Myocyte (in vitro differentiated cells): ENCODE measurements at regions not wholly inside any gene's neighbourhood (a gene's known extent, or its start where the extent isn't known, plus 50 kb on each side); places are given as distances from the start of the nearest gene placed in this dataset.

Source experiments
- DNase-seq: peaks from one replicate; pipeline ENCODE4 v3.0.0-alpha.2; 2012; ENCODE audit warnings: low read depth

DNA sequence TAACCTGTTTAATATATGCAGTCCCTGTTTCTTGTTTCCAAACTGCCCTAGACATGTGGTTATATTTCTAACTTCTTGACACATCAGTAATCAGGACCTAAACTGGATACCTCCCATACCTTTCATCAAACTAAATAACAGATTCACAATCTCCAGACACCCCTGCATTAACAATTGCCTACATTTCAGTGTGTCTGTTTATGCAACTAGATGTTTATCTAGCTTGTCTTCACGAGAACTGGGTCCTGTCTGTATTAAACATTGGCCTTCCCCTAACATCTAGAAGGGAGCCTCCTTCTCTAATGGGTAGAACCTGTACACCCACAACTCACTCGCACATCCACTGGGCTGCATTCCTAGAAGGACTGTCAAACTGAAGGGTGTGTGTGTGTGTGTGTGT is 683.7 kb upstream of the FZD8 start:
- DNase-seq: no peak

DNA sequence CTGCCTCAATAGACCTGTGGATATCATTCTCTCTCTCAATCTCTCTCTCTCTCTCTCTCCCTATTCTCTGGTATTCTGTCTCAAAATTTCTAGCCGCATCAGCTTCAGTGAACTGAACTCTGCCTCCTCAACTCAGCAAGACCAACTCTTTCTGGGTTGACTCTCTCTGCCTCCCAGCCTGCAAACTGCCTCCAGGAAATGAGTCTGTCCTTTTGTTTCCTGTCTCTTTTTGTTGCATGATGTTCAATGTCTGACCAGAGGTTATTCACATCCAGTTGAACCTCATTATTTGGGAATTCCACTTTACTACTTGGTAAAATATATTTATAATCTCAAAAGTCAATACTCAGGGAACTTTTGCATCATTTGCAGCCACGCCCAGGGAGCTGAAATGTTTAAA is 682.7 kb upstream of the FZD8 start:
- no peak for DNase-seq

- DNase-seq: no peak
Measured at GRCh38 chr10:36313142-36313541, 671.0 kb upstream of the FZD8 start.

DNA sequence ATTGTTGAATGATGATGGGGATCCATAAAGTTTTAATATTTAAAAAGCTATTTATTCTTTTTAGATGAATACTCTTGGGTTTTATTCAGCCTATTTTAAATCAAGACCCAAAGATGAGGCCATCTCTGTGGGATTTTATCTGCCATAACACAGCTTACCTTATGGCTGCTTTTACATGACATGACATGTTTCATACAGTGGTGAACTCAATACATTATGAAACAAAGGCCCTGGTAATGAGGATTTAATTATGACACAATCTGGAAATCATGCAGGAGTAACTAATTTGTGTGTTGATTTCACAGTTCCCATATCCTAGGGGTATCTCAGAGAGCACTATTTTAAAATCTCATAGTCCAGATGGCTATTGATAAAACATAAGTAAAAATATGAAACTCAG is 661.8 kb upstream of the FZD8 start:
- DNase-seq: no peak

GRCh38 chr10:36302086-36302485 is 660.0 kb upstream of the FZD8 start:
- DNase-seq: no peak

DNA sequence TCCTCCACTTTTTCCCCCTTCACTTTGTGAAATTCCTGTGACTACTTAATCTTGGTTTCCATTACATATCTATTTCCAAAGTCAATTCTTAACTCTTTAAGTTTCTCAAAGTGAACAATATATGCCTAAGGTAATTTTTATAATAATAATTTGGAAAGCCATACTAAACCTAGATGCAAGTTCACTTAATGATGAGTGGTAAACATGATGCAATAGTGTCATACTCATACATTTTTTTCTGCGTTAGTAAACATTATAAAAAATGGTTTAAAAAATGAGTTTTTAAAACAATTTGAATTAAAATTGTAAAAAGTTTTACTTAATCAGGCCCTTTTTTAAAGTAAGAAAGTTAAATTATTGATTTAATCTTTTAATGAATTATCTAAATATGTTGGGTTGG is 659.4 kb upstream of the FZD8 start:
- no peak for DNase-seq

DNA sequence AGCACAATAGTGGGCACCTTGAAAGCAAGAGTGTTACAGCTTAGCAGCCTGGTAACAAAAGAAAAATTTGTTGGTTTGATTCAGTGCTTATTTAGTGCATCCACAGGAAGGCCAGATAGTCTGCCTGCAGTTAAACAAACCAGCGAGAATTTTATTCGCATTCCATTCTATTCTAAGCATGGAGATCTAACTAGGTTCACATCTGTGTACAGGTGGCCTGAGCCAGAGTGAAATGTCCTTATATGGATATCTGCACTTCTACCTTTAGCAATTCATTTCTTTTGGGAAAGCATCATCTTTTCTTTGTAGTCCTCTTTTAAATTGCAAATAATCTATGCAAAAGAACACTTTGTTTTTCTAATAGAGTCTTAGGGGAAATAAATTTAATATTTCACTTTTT is 659.0 kb upstream of the FZD8 start:
- DNase-seq: no peak

DNA sequence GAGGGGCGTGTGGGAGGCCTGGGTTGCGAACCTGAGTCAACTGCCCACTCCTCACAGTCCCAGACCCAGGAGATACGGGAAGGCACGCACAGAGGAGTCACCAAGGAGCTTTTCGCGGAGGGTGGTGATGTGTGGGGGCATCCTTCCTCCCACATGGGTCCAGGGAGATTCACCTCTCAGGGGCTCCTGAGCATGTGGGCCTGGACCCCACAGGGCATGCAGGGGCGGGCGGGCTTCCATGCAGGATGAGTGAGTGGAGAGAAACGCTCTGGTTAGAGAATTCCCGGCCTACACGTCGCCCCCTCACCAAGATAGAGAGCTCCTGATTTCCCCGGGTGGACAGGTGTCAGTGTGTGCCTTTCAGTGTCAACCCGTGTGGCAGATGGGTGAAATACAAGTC is 641.7 kb upstream of the FZD8 start:
- no peak for DNase-seq

DNA sequence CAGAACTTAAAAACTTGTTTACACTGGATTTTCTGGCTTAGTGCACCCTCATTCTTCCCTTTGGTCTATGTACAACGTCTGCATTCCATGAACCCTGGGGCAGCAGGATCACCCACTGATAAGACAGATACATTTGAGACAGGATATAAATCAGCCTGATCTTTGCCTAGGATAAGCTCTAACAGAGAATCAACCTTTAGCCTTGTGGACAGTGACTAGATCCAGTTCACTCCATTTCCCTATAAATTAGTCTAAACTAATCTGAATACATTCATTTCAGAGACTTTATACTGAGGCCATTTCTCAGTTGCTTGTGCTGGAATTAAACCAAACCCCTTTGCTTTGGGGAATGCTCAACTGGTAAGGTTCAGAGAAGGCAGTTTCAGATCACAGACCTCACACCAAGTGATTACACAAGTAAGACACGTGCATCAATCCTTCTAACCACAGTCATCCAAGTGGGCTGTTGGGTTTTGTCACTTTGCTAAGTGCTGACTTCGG is 639.8 kb upstream of the FZD8 start:
- peak; percentile 63 for DNase-seq

DNA sequence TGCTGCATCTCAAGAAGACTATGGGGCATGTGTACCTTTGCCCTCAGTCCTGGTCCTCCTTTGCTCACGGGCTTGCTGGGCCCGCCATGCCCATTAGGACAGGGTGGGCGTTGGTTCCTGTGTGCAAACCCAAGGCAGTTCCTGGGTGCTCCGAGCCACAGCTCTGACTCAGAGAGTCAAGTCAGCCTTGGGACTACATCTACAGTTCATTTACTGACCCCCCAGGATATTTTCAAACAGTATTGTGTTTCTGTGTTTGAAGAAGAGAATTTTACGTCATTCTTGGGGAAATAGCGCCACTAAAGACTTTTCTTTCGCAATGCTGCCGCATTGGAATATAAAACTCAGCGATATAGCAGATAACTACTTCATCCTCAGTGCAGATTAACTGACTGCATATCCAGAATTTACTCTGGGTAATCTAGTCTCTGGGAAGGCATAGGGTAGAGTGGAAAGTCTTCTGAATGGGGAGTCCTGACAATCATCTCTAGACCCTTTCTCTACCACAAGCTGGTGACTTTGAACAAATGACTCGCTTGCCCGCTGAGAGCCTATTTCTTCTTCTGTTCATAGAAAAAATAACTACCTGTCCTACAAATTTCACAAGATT is 638.9 kb upstream of the FZD8 start:
- no peak for DNase-seq

DNA sequence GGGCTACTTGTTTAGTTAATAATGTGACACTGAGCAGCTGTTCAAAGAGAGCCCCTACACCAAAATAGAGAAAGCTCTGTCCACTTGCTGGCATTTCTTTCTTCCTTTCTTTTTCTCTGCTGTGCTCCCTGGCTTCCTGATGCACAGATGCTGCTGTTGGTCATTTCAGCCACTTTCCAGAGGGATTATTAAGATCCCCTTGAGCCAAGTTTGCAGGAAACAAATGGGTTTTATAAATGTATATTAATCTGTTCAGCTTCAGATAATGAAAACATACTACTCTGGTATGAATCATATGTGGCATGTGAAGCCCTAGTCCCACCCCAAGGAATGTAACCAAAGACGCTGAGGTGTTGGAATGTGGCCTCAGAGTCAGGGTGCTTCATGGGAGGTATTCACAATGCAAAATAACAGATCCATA is 638.2 kb upstream of the FZD8 start:
- DNase-seq: peak; percentile 37

DNA sequence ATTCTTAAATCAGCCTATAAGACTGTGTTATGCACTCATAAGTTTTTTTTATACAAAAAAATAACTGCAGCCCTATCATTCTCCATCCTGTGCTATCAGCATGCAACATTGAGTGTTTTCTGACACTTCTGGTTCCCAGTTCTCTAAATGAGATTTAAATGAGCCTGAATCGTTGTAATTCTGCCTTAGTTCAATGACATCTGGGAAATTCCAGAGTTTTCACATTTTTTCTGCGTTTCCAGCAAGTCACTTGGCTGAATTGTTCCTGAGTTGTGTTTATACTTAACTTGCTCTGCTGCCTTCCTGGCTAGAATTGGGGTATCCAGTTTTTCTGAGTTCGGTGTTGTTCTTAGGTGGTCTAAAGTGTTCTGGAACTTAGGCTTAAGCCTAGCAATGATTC is 636.1 kb upstream of the FZD8 start:
- DNase-seq: no peak

DNA sequence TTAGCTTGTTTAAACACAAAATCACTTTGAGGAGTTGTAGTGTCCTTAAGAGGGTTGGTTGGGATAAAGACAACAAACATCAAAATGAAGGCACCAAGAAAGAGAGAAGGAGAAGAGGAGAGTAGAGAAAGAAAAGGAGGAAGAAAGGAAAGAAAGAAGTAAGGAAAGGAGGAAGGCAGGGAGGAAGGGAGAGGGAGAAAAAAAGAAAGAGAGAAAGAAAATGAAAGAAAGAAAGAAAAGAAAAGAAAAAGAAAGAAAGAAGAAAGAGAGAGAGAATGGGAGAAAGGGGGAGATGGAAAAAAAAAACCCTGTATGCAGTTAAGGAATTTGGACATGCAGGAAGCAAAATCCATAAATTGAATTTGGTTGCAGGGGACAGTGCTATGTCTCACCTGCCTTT is 635.4 kb upstream of the FZD8 start:
- no peak for DNase-seq

- no peak for DNase-seq
Measured at GRCh38 chr10:36271627-36272340, 629.7 kb upstream of the FZD8 start.

GRCh38 chr10:36269222-36269621 is 627.1 kb upstream of the FZD8 start:
- DNase-seq: no peak

DNA sequence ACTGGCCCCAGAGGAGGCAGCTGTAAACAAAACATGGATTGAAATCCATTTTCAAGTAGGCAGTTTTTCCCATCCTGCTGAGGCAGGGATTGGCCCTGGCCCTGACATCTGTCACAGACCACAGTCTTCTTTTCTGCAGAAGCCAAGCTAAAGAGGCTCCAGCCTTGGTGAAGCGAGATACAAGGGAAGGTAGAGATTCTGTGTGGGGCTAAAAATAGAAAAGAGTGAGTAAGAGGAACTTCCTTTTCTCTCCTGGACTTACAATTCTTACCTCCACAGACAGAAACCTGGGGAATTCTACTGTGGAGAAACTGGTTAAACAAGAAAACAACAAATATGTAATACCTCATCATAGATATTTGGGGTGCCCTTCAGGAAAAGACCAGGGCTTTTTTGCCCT is 624.8 kb upstream of the FZD8 start:
- DNase-seq: no peak

DNA sequence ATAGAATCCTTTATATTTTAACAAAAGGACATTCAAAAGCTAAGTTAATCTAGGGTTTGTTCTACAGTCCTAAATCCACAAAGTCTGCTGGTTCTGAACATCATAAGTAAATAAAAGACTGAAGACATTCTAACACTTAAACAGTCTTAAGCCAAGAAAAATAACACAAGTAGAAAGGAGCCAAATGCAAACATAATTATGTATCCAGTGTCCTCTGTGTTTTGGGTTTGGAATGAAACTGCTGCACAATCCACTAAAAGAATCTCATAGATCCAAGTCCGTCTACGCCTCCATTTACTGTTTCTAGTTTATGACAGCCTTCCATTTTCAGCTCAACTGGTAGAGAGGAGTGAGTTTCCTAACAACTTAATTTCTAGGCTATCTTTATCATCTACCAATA is 623.6 kb upstream of the FZD8 start:
- DNase-seq: no peak

GRCh38 chr10:36263871-36264270 is 621.8 kb upstream of the FZD8 start:
- DNase-seq: no peak

DNA sequence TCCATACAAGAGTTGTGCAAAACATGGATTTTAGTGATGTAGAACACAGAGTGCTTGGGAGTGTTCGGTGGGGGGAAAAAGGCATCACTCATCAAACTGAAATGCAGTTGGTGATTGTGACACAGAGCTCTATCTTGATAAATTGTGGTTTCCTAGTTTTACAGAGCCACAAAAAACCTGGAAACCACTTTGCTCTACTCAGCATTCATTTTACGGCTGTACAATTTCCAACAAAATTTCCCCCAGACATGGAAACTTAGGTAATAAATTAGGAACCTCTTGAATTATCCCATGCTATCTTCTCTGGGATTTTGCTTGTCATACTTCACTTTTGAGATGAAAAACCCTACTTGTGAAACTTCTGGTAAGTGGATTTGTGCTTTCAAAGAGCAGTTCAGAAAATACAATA is 614.9 kb upstream of the FZD8 start:
- DNase-seq: peak; percentile 4

DNA sequence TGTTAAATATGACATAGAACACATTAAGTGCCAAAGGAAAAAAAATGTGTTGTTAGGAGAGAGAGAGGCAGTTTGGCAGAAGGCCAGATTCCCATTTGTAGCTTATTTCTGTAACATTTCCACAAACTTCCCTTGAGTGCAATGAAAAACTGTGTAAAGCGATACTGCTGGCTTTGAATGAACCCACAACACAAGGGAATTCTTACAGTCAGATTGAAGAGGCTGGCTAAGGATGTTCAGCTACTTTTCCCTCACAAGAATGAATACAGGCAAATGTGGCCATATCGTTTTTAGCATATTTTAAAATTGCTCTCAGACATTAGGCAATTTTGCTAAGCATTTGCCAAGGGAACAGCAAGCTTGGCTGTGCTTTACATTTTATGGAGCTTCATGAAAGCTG is 614.1 kb upstream of the FZD8 start:
- peak; percentile 49 for DNase-seq

DNA sequence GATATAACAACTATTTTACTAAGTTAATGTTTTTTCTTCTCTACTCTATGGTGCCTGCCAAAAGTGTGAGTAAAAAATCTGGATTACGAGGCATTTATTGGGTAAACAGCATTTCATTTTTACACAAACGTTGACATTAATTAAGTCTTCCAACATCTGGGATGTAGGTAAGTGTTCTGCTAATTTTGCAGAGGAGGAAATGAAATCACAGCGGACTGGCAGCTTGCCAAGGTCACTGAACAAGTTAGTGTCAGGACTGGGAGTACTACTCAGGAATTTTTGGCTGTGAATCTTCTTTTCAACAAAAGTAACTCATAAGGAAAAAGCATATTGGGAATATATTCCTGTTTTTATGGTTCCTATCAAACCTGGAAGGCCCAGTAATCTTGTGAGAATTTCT is 612.1 kb upstream of the FZD8 start:
- peak; percentile 13 for DNase-seq

DNA sequence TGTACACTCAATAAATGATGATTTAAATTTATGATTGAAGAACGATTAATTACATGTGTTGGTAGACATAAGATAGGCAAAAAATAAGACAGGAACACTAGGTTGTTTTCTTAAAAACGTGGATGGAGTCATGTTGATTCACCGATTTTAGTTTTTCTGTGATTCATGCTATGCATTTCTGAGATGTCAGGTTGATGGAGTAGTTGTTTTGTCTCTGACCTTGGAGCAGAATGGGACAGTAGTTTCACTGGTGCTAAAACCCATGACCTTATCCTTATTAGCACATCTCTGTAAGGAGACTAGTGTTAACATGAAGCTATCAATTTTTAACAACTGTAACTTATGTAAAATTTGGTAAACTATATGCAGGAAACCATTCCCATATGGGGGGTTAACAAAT is 611.6 kb upstream of the FZD8 start:
- DNase-seq: no peak

DNA sequence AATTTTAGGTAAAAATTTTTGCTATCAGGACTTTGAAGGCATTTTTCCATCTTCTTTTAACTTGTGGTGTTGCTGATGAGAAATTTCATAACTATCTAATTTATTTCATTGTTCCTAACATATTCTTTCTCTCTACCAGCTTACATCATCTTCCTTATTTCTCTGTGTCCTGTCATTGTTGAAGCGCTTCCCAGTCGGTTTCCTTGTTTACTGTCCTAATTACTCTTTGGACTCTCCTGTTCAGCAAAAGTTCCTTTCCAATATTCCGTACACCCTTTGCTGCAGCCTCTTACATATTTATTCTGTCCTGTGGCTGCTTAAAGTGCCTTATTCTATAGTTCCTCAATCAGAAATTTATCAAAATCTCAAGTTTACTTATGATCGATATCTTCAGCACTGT is 609.0 kb upstream of the FZD8 start:
- DNase-seq: no peak
